Astrocyte (in vitro differentiated cells and primary cell): ENCODE measurements at regions not wholly inside any gene's neighbourhood (a gene's known extent, or its start where the extent isn't known, plus 50 kb on each side); places are given as distances from the start of the nearest gene placed in this dataset.

Experiments
- DNase-seq: peaks from one replicate; pipeline ENCODE4 v3.0.0-alpha.2; 2010; ENCODE audit warnings: low read depth
- FAIRE-seq: peaks from 2 replicates; lab custom pipeline; 2011; peaks lifted over from hg19 to GRCh38; lab: Jason Lieb, UNC
- H2AFZ ChIP-seq: 2 replicates; pipeline ENCODE4 v1.6.0; 2012; ENCODE audit warnings: low read depth, low read length, inconsistent platforms
- H3K27ac ChIP-seq: 2 replicates; pipeline ENCODE4 v1.5.1; 2011; ENCODE audit warnings: low read depth, low read length, inconsistent platforms
- H3K27me3 ChIP-seq: 2 replicates; pipeline ENCODE4 v1.6.0; 2011; ENCODE audit warnings: low read length, inconsistent platforms; ENCODE audit not compliant: insufficient read depth
- H3K36me3 ChIP-seq: 2 replicates; pipeline ENCODE4 v1.5.1; 2011; ENCODE audit warnings: low read length, inconsistent platforms; ENCODE audit not compliant: insufficient read depth
- H3K4me1 ChIP-seq: 2 replicates; pipeline ENCODE4 v1.5.1; 2011; ENCODE audit warnings: low read length, inconsistent platforms; ENCODE audit not compliant: insufficient read depth
- H3K4me2 ChIP-seq: 2 replicates; pipeline ENCODE4 v1.6.0; 2012; ENCODE audit warnings: low read length, inconsistent platforms
- H3K4me3 ChIP-seq: 2 replicates; pipeline ENCODE4 v1.5.1; 2011; ENCODE audit warnings: low read depth, mild to moderate bottlenecking, low read length, inconsistent platforms; ENCODE audit not compliant: insufficient read depth
- H3K79me2 ChIP-seq: 2 replicates; pipeline ENCODE4 v1.6.0; 2012; ENCODE audit warnings: mild to moderate bottlenecking, low read length, inconsistent platforms; ENCODE audit not compliant: insufficient read depth
- H3K9ac ChIP-seq: 2 replicates; pipeline ENCODE4 v1.6.0; 2012; ENCODE audit warnings: mild to moderate bottlenecking, low read length, inconsistent platforms
- H3K9me3 ChIP-seq: 2 replicates; pipeline ENCODE4 v1.5.1; 2012; ENCODE audit warnings: low read depth, mild to moderate bottlenecking, low read length, inconsistent platforms; ENCODE audit not compliant: insufficient read depth
- H4K20me1 ChIP-seq: 2 replicates; pipeline ENCODE4 v1.6.0; 2012; ENCODE audit warnings: low read length, inconsistent platforms; ENCODE audit not compliant: insufficient read depth
- H3K27ac Mint-ChIP-seq: one replicate; pipeline ENCODE4 v1.8.0; 2021; ENCODE audit warnings: mild to moderate bottlenecking, mixed read lengths; ENCODE audit not compliant: unreplicated experiment
- H3K27me3 Mint-ChIP-seq: one replicate; pipeline ENCODE4 v1.8.0; 2021; ENCODE audit warnings: low read depth, mixed read lengths; ENCODE audit not compliant: unreplicated experiment
- H3K36me3 Mint-ChIP-seq: one replicate; pipeline ENCODE4 v1.8.0; 2021; ENCODE audit warnings: low read depth, mixed read lengths; ENCODE audit not compliant: unreplicated experiment
- H3K4me1 Mint-ChIP-seq: one replicate; pipeline ENCODE4 v1.8.0; 2021; ENCODE audit warnings: low read depth, mixed read lengths; ENCODE audit not compliant: unreplicated experiment
- H3K4me3 Mint-ChIP-seq: one replicate; pipeline ENCODE4 v1.8.0; 2021; ENCODE audit warnings: mild to moderate bottlenecking, moderate library complexity, mixed read lengths; ENCODE audit not compliant: unreplicated experiment
- H3K9me3 Mint-ChIP-seq: one replicate; pipeline ENCODE4 v1.8.0; 2021; ENCODE audit warnings: mild to moderate bottlenecking, mixed read lengths; ENCODE audit not compliant: unreplicated experiment
- CTCF ChIP-seq: IDR thresholded peaks from 2 replicates; pipeline ENCODE4 v1.5.1; 2011; ENCODE audit warnings: low read depth, mild to moderate bottlenecking, inconsistent platforms, low read length, moderate library complexity; ENCODE audit not compliant: insufficient read depth
- EZH2 ChIP-seq: IDR thresholded peaks from 2 replicates; pipeline ENCODE4 v1.6.1; 2012; ENCODE audit warnings: mild to moderate bottlenecking, low read length, inconsistent platforms; ENCODE audit not compliant: insufficient read depth

- H3K4me3 Mint-ChIP-seq = no peak overlapping the region
- H3K79me2 ChIP-seq = no peaks in the 10 kb centered on the region
- H3K36me3 ChIP-seq = no peaks in the 10 kb centered on the region
- DNase-seq (no peak), FAIRE-seq (no peak)
- H3K27ac ChIP-seq = no peak overlapping the region
- no peaks in the 10 kb centered on the region for H3K9me3 ChIP-seq
- H3K36me3 Mint-ChIP-seq = no peaks in the 10 kb centered on the region
- H3K9me3 Mint-ChIP-seq = peaks cover 2% of the 10 kb centered on the region
- H4K20me1 ChIP-seq = no peaks in the 10 kb centered on the region
- no peak for TF ChIP-seq CTCF
- no peak for TF ChIP-seq EZH2
- no peak overlapping the region for H3K27ac Mint-ChIP-seq
- no peak overlapping the region for H3K9ac ChIP-seq
- no peak overlapping the region for H2AFZ ChIP-seq
- H3K4me1 ChIP-seq = no peaks in the 10 kb centered on the region
- no peak overlapping the region for H3K4me3 ChIP-seq
- no peaks in the 10 kb centered on the region for H3K27me3 ChIP-seq
- H3K4me2 ChIP-seq = no peak overlapping the region
- no peaks in the 10 kb centered on the region for H3K27me3 Mint-ChIP-seq
- H3K4me1 Mint-ChIP-seq = peaks cover 4% of the 10 kb centered on the region
Observed at GRCh38 chr12:11592484-11592883, 57.0 kb upstream of the ETV6 start.

- H3K79me2 ChIP-seq = no peaks in the 10 kb centered on the region
- peaks cover 2% of the 10 kb centered on the region for H3K9me3 Mint-ChIP-seq
- no peak overlapping the region for H3K27ac ChIP-seq
- no peaks in the 10 kb centered on the region for H3K27me3 ChIP-seq
- no peak overlapping the region for H3K4me2 ChIP-seq
- no peak overlapping the region for H3K27ac Mint-ChIP-seq
- no peaks in the 10 kb centered on the region for H3K9me3 ChIP-seq
- peaks cover 4% of the 10 kb centered on the region for H3K4me1 Mint-ChIP-seq
- H2AFZ ChIP-seq = no peak overlapping the region
- DNase-seq (no peak), FAIRE-seq (no peak)
- H3K27me3 Mint-ChIP-seq = no peaks in the 10 kb centered on the region
- no peaks in the 10 kb centered on the region for H3K36me3 ChIP-seq
- H3K4me3 ChIP-seq = no peak overlapping the region
- no peaks in the 10 kb centered on the region for H3K36me3 Mint-ChIP-seq
- H4K20me1 ChIP-seq = no peaks in the 10 kb centered on the region
- no peaks in the 10 kb centered on the region for H3K4me1 ChIP-seq
- no peak overlapping the region for H3K4me3 Mint-ChIP-seq
- no peak overlapping the region for H3K9ac ChIP-seq
- TF ChIP-seq CTCF (no peak), EZH2 (no peak)
Observed at GRCh38 chr12:11593013-11593412, 56.5 kb upstream of the ETV6 start.

GRCh38 chr12:11595080-11595479, 54.4 kb upstream of the ETV6 start:
- H3K4me3 Mint-ChIP-seq = no peak overlapping the region
- TF ChIP-seq CTCF (no peak), EZH2 (no peak)
- Histone ChIP-seq H3K36me3 (no peaks in the 10 kb centered on the region), H3K79me2 (no peaks in the 10 kb centered on the region), H3K9ac (no peak overlapping the region), H3K27me3 (no peaks in the 10 kb centered on the region), H4K20me1 (no peaks in the 10 kb centered on the region), H3K4me2 (no peak overlapping the region), H3K4me1 (no peaks in the 10 kb centered on the region), H2AFZ (no peak overlapping the region), H3K27ac (no peak overlapping the region), H3K9me3 (no peaks in the 10 kb centered on the region), H3K4me3 (no peak overlapping the region)
- no peak for DNase-seq
- peaks cover under 1% of the 10 kb centered on the region for H3K4me1 Mint-ChIP-seq
- no peak overlapping the region for H3K27ac Mint-ChIP-seq
- H3K9me3 Mint-ChIP-seq = peaks cover 3% of the 10 kb centered on the region
- no peaks in the 10 kb centered on the region for H3K36me3 Mint-ChIP-seq
- H3K27me3 Mint-ChIP-seq = peaks cover 4% of the 10 kb centered on the region
- no peak for FAIRE-seq
